ENCODE measurements at regions not wholly inside any gene's neighbourhood (a gene's known extent, or its start where the extent isn't known, plus 50 kb on each side); places are given as distances from the start of the nearest gene placed in this dataset.

DNA sequence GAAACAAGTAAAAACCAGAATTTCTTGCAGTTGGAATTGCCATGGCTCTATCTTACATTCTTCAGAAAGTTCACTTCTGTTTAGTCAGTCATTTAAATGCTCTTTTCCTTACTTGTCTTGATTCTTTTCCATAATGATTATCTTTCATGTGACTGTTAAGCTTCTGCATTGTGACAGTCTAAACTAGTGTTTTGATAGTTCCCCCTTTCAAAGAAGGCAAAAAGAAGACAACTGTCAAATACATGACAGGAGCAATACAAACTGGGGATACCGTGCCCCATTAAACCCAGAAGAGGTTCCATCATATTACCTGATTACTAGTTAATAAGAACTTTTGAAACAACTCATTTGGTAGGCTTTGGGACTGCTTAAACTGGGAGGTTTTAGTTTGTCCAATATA, 476.2 kb downstream of the PCDH19 start:
- TF ChIP-seq EP300 (IDR thresholded peaks at IDR 0.05) (no peak), POLR2A (IDR thresholded peaks at IDR 0.05) (no peak)
- TF ChIP-seq, protein P1, sequence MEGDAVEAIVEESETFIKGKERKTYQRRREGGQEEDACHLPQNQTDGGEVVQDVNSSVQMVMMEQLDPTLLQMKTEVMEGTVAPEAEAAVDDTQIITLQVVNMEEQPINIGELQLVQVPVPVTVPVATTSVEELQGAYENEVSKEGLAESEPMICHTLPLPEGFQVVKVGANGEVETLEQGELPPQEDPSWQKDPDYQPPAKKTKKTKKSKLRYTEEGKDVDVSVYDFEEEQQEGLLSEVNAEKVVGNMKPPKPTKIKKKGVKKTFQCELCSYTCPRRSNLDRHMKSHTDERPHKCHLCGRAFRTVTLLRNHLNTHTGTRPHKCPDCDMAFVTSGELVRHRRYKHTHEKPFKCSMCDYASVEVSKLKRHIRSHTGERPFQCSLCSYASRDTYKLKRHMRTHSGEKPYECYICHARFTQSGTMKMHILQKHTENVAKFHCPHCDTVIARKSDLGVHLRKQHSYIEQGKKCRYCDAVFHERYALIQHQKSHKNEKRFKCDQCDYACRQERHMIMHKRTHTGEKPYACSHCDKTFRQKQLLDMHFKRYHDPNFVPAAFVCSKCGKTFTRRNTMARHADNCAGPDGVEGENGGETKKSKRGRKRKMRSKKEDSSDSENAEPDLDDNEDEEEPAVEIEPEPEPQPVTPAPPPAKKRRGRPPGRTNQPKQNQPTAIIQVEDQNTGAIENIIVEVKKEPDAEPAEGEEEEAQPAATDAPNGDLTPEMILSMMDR (IDR thresholded peaks at IDR 0.05) = no peak
